ENCODE measurements at regions not wholly inside any gene's neighbourhood (a gene's known extent, or its start where the extent isn't known, plus 50 kb on each side); places are given as distances from the start of the nearest gene placed in this dataset.

- Mint-ChIP-seq H3K27ac (ENCODE audit: unreplicated experiment) (no peak overlapping the region), H3K27me3 (ENCODE audit: unreplicated experiment) (peaks cover 1% of the 10 kb centered on the region), H3K4me3 (ENCODE audit: unreplicated experiment) (no peak overlapping the region), H3K4me1 (ENCODE audit: unreplicated experiment) (peaks cover 4% of the 10 kb centered on the region), H3K36me3 (ENCODE audit: low read depth, unreplicated experiment) (no peaks in the 10 kb centered on the region), H3K9me3 (ENCODE audit: unreplicated experiment) (no peaks in the 10 kb centered on the region)
- DNase-seq (ENCODE audit: low spot score) = no peak
- TF ChIP-seq CTCF (IDR thresholded peaks at IDR 0.05; ENCODE audit: unreplicated experiment) = no peak
Observed at GRCh38 chr10:90381468-90381867, 476.4 kb downstream of the HTR7 start.

- Mint-ChIP-seq H3K9me3 (ENCODE audit: unreplicated experiment) (no peaks in the 10 kb centered on the region), H3K27ac (ENCODE audit: unreplicated experiment) (no peak overlapping the region), H3K4me1 (ENCODE audit: unreplicated experiment) (peaks cover 6% of the 10 kb centered on the region), H3K4me3 (ENCODE audit: unreplicated experiment) (no peak overlapping the region), H3K36me3 (ENCODE audit: low read depth, unreplicated experiment) (no peaks in the 10 kb centered on the region), H3K27me3 (ENCODE audit: unreplicated experiment) (no peaks in the 10 kb centered on the region)
- DNase-seq (ENCODE audit: low spot score) = no peak
- TF ChIP-seq CTCF (IDR thresholded peaks at IDR 0.05; ENCODE audit: unreplicated experiment) = no peak
Observed at GRCh38 chr10:90389876-90390275, 468.0 kb downstream of the HTR7 start.

GRCh38 chr10:90394311-90394710 lies 463.5 kb downstream of the HTR7 start:
- no peak for TF ChIP-seq CTCF (IDR thresholded peaks at IDR 0.05; ENCODE audit: unreplicated experiment)
- H3K4me3 Mint-ChIP-seq (ENCODE audit: unreplicated experiment) = no peak overlapping the region
- peaks cover 6% of the 10 kb centered on the region for H3K4me1 Mint-ChIP-seq (ENCODE audit: unreplicated experiment)
- no peaks in the 10 kb centered on the region for H3K36me3 Mint-ChIP-seq (ENCODE audit: low read depth, unreplicated experiment)
- H3K27ac Mint-ChIP-seq (ENCODE audit: unreplicated experiment) = no peak overlapping the region
- no peaks in the 10 kb centered on the region for H3K27me3 Mint-ChIP-seq (ENCODE audit: unreplicated experiment)
- H3K9me3 Mint-ChIP-seq (ENCODE audit: unreplicated experiment) = no peaks in the 10 kb centered on the region
- DNase-seq (ENCODE audit: low spot score) = no peak

GRCh38 chr10:90396721-90397120 lies 461.1 kb downstream of the HTR7 start:
- no peaks in the 10 kb centered on the region for H3K9me3 Mint-ChIP-seq (ENCODE audit: unreplicated experiment)
- H3K36me3 Mint-ChIP-seq (ENCODE audit: low read depth, unreplicated experiment) = no peaks in the 10 kb centered on the region
- no peak for TF ChIP-seq CTCF (IDR thresholded peaks at IDR 0.05; ENCODE audit: unreplicated experiment)
- peaks cover 6% of the 10 kb centered on the region for H3K4me1 Mint-ChIP-seq (ENCODE audit: unreplicated experiment)
- H3K27ac Mint-ChIP-seq (ENCODE audit: unreplicated experiment) = no peak overlapping the region
- no peak for DNase-seq (ENCODE audit: low spot score)
- H3K4me3 Mint-ChIP-seq (ENCODE audit: unreplicated experiment) = no peak overlapping the region
- no peaks in the 10 kb centered on the region for H3K27me3 Mint-ChIP-seq (ENCODE audit: unreplicated experiment)

- no peak for TF ChIP-seq CTCF (IDR thresholded peaks at IDR 0.05; ENCODE audit: unreplicated experiment)
- no peaks in the 10 kb centered on the region for H3K27me3 Mint-ChIP-seq (ENCODE audit: unreplicated experiment)
- no peaks in the 10 kb centered on the region for H3K36me3 Mint-ChIP-seq (ENCODE audit: low read depth, unreplicated experiment)
- DNase-seq (ENCODE audit: low spot score) = no peak
- H3K27ac Mint-ChIP-seq (ENCODE audit: unreplicated experiment) = no peak overlapping the region
- H3K4me1 Mint-ChIP-seq (ENCODE audit: unreplicated experiment) = peaks cover 6% of the 10 kb centered on the region
- no peak overlapping the region for H3K4me3 Mint-ChIP-seq (ENCODE audit: unreplicated experiment)
- H3K9me3 Mint-ChIP-seq (ENCODE audit: unreplicated experiment) = no peaks in the 10 kb centered on the region
Observed at GRCh38 chr10:90398566-90398965, 459.3 kb downstream of the HTR7 start.

Data from endothelial cell (in vitro differentiated cells).